ENCODE measurements at regions not wholly inside any gene's neighbourhood (a gene's known extent, or its start where the extent isn't known, plus 50 kb on each side); places are given as distances from the start of the nearest gene placed in this dataset.

DNA sequence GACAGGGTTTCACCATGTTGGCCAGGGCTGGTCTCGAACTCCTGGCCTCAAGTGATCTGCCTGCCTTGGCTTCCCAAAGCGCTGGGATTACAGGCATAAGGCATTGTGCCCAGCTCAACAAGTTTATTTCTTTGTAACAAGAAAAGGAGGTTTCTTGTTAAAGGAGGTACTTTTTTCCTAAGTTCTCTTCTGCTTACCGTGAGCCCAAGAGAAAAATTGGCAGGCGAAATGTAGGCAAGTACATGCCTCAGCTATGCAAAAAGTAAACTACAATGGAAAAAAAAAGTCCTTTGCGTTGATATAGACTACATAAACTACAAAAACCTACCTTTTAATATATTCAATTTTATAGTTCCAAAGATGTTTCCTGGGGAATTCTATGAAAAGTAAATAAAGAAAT is 122.6 kb downstream of the DKK1 start:
- Histone ChIP-seq H3K79me2 (ENCODE audit: control insufficient read depth, low read length) (no peaks in the 10 kb centered on the region), H3K4me1 (ENCODE audit: control insufficient read depth, low read length) (peaks cover 48% of the 10 kb centered on the region), H3K27me3 (ENCODE audit: control insufficient read depth, low read length) (no peaks in the 10 kb centered on the region), H3F3A (ENCODE audit: control insufficient read depth, insufficient read depth) (no peaks in the 10 kb centered on the region), H3K36me3 (ENCODE audit: control insufficient read depth, low read length) (no peaks in the 10 kb centered on the region), H3K9me2 (replicated peaks; ENCODE audit: control insufficient read depth, low read length) (no peaks in the 10 kb centered on the region), H3K4me3 (ENCODE audit: low read length) (peak overlapping the region; percentile 46), H4K20me1 (ENCODE audit: control insufficient read depth, insufficient read depth, low read depth, low read length) (no peaks in the 10 kb centered on the region), H3K9me3 (ENCODE audit: control insufficient read depth, insufficient read depth, low read length) (no peaks in the 10 kb centered on the region), H3K27ac (ENCODE audit: low read depth, low read length) (peak overlapping the region; percentile 60), H3K4me2 (ENCODE audit: low read length) (peak overlapping the region; percentile 55)
- TF ChIP-seq, protein P1, sequence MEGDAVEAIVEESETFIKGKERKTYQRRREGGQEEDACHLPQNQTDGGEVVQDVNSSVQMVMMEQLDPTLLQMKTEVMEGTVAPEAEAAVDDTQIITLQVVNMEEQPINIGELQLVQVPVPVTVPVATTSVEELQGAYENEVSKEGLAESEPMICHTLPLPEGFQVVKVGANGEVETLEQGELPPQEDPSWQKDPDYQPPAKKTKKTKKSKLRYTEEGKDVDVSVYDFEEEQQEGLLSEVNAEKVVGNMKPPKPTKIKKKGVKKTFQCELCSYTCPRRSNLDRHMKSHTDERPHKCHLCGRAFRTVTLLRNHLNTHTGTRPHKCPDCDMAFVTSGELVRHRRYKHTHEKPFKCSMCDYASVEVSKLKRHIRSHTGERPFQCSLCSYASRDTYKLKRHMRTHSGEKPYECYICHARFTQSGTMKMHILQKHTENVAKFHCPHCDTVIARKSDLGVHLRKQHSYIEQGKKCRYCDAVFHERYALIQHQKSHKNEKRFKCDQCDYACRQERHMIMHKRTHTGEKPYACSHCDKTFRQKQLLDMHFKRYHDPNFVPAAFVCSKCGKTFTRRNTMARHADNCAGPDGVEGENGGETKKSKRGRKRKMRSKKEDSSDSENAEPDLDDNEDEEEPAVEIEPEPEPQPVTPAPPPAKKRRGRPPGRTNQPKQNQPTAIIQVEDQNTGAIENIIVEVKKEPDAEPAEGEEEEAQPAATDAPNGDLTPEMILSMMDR (IDR thresholded peaks at IDR 0.05; ENCODE audit: low read depth, low read length, poor library complexity, severe bottlenecking) = no peak
- TF ChIP-seq EZH2phosphoT487 (IDR thresholded peaks at IDR 0.05; ENCODE audit: borderline replicate concordance, low read length) = no peak

DNA sequence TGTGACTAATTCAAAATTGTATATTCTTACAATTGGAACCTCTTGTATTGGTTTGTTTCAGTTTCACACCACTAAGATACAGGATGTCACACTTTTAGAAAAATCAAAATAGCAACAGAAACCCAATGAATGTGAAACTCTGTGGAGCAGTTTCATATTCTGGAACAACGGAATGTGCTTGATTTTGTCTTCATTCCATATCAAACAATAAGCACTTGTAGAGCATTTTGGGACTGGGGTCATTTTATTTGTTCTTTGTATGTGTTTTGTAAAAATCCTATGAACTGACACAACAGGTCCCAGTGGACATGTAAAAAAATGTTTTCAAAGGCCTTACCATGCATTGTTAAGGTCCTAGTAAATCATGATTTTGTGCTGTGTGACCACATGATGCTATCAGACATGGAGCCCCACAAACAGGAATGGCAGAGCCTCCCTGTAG is 123.1 kb downstream of the DKK1 start:
- Histone ChIP-seq H3K27me3 (ENCODE audit: control insufficient read depth, low read length) (no peaks in the 10 kb centered on the region), H3K36me3 (ENCODE audit: control insufficient read depth, low read length) (no peaks in the 10 kb centered on the region), H3K27ac (ENCODE audit: low read depth, low read length) (peak overlapping the region; percentile 60), H3K4me1 (ENCODE audit: control insufficient read depth, low read length) (peaks cover 54% of the 10 kb centered on the region), H3K79me2 (ENCODE audit: control insufficient read depth, low read length) (no peaks in the 10 kb centered on the region), H3K4me3 (ENCODE audit: low read length) (peak overlapping the region; percentile 37), H3K9me3 (ENCODE audit: control insufficient read depth, insufficient read depth, low read length) (no peaks in the 10 kb centered on the region), H3K9me2 (replicated peaks; ENCODE audit: control insufficient read depth, low read length) (no peaks in the 10 kb centered on the region), H4K20me1 (ENCODE audit: control insufficient read depth, insufficient read depth, low read depth, low read length) (no peaks in the 10 kb centered on the region), H3K4me2 (ENCODE audit: low read length) (peak overlapping the region; percentile 55), H3F3A (ENCODE audit: control insufficient read depth, insufficient read depth) (no peaks in the 10 kb centered on the region)
- TF ChIP-seq, protein P1 (IDR thresholded peaks at IDR 0.05; ENCODE audit: low read depth, low read length, poor library complexity, severe bottlenecking) = no peak
- TF ChIP-seq EZH2phosphoT487 (IDR thresholded peaks at IDR 0.05; ENCODE audit: borderline replicate concordance, low read length) = no peak

DNA sequence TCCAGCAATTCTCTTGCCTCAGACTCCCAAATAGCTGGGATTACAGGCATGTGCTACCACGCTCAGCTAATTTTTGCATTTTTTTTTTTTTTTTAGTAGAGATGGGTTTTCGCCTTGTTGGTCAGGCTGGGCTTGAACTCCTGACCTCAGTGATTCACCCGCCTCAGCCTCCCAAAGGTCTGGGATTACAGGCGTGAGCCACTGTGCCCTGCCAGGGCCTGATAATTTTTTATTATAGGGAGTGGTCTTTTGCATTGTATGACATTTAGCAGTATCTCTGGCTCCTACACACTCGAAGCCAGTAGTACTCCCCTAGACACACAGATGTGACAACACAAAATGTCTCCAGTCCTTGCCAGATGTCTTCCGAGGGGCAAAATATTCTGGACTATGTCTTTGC is 124.0 kb downstream of the DKK1 start:
- Histone ChIP-seq H3K4me2 (ENCODE audit: low read length) (no peak overlapping the region), H3K4me1 (ENCODE audit: control insufficient read depth, low read length) (peaks cover 62% of the 10 kb centered on the region), H3K27ac (ENCODE audit: low read depth, low read length) (no peak overlapping the region), H3K9me2 (replicated peaks; ENCODE audit: control insufficient read depth, low read length) (no peaks in the 10 kb centered on the region), H4K20me1 (ENCODE audit: control insufficient read depth, insufficient read depth, low read depth, low read length) (no peaks in the 10 kb centered on the region), H3K27me3 (ENCODE audit: control insufficient read depth, low read length) (no peaks in the 10 kb centered on the region), H3K9me3 (ENCODE audit: control insufficient read depth, insufficient read depth, low read length) (no peaks in the 10 kb centered on the region), H3F3A (ENCODE audit: control insufficient read depth, insufficient read depth) (no peaks in the 10 kb centered on the region), H3K79me2 (ENCODE audit: control insufficient read depth, low read length) (no peaks in the 10 kb centered on the region), H3K4me3 (ENCODE audit: low read length) (no peak overlapping the region), H3K36me3 (ENCODE audit: control insufficient read depth, low read length) (no peaks in the 10 kb centered on the region)
- TF ChIP-seq, protein P1 (IDR thresholded peaks at IDR 0.05; ENCODE audit: low read depth, low read length, poor library complexity, severe bottlenecking) = no peak
- no peak for TF ChIP-seq EZH2phosphoT487 (IDR thresholded peaks at IDR 0.05; ENCODE audit: borderline replicate concordance, low read length)

Data from DOHH2 (cell line).